Activated naive CD4-positive, alpha-beta T cell treated with anti-CD3 and anti-CD28 coated beads, Interleukin-2, amount 50 U/mL, for 72 hours (primary cell): ENCODE measurements at regions not wholly inside any gene's neighbourhood (a gene's known extent, or its start where the extent isn't known, plus 50 kb on each side); places are given as distances from the start of the nearest gene placed in this dataset.
"Not testable (repeated sequence)": the region's sequence is repeated elsewhere in the genome, so short reads cannot be mapped to it uniquely, and the experiment has no call there.

Experiments
- ATAC-seq, 2 donors: fragments of 150-1000 bp; cut with Tn5 transposase; 2 replicates each; pipeline ENCODE4 v1.10.0; 2021; ENCODE audit warnings: mild to moderate bottlenecking in 2 of 2, moderate library complexity in 2 of 2
- DNase-seq, 2 donors: peaks; one replicate each; pipeline ENCODE4 v3.0.0; 2021 to 2022; ENCODE audit warnings: low spot score in 2 of 2
- H3K27ac Mint-ChIP-seq, 2 donors: one replicate each; pipeline ENCODE4 v1.8.0; 2022; ENCODE audit warnings: mild to moderate bottlenecking in 2 of 2, mixed read lengths in 2 of 2
- H3K36me3 Mint-ChIP-seq, 2 donors: one replicate each; pipeline ENCODE4 v1.8.0; 2022; ENCODE audit warnings: mixed read lengths in 2 of 2
- H3K9me3 Mint-ChIP-seq, 2 donors: one replicate each; pipeline ENCODE4 v1.8.0; 2022; ENCODE audit warnings: mixed read lengths in 2 of 2

- no peak for DNase-seq
- H3K27ac Mint-ChIP-seq, result no peak overlapping the region
- no peaks in the 10 kb centered on the region for H3K36me3 Mint-ChIP-seq
- no peak for ATAC-seq
- H3K9me3 Mint-ChIP-seq, result peaks cover 12 to 13% of the 10 kb centered on the region in 2 donors
Observed at GRCh38 chr11:37500425-37500824, 902.4 kb upstream of the RAG2 start.

- no peaks in the 10 kb centered on the region for H3K36me3 Mint-ChIP-seq
- ATAC-seq (no peak), DNase-seq (no peak)
- H3K9me3 Mint-ChIP-seq, result peaks cover 6 to 9% of the 10 kb centered on the region in 2 donors
- no peak overlapping the region for H3K27ac Mint-ChIP-seq
Observed at GRCh38 chr11:37497326-37497725, 899.3 kb upstream of the RAG2 start.

GRCh38 chr11:37496201-37496600 is 898.2 kb upstream of the RAG2 start:
- H3K27ac Mint-ChIP-seq, result no peak overlapping the region
- peaks cover 6 to 9% of the 10 kb centered on the region in 2 donors for H3K9me3 Mint-ChIP-seq
- ATAC-seq (no peak), DNase-seq (no peak)
- no peaks in the 10 kb centered on the region for H3K36me3 Mint-ChIP-seq

- Mint-ChIP-seq H3K36me3 (peaks cover 0 to 5% of the 10 kb centered on the region in 2 donors), H3K9me3 (peaks cover 9 to 18% of the 10 kb centered on the region in 2 donors), H3K27ac (no peak overlapping the region)
- no peak for ATAC-seq
- no peak for DNase-seq
Observed at GRCh38 chr11:37484298-37484697, 886.3 kb upstream of the RAG2 start.

GRCh38 chr11:37483761-37484160 is 885.7 kb upstream of the RAG2 start:
- DNase-seq (no peak), ATAC-seq (no peak)
- H3K9me3 Mint-ChIP-seq, result peaks cover 6 to 18% of the 10 kb centered on the region in 2 donors
- peaks cover 0 to 5% of the 10 kb centered on the region in 2 donors for H3K36me3 Mint-ChIP-seq
- H3K27ac Mint-ChIP-seq, result no peak overlapping the region

- Mint-ChIP-seq H3K36me3 (no peaks in the 10 kb centered on the region), H3K9me3 (peaks cover 19 to 23% of the 10 kb centered on the region in 2 donors), H3K27ac (no peak overlapping the region)
- ATAC-seq, result no peak
- no peak for DNase-seq
Observed at GRCh38 chr11:37474889-37475288, 876.9 kb upstream of the RAG2 start.

GRCh38 chr11:37468344-37468743 is 870.3 kb upstream of the RAG2 start:
- Mint-ChIP-seq H3K27ac (no peak overlapping the region), H3K36me3 (peaks cover 0 to 5% of the 10 kb centered on the region in 2 donors), H3K9me3 (peaks cover 16 to 17% of the 10 kb centered on the region in 2 donors)
- no peak for DNase-seq
- ATAC-seq, result no peak

- Mint-ChIP-seq H3K27ac (no peak overlapping the region), H3K36me3 (peaks cover 0 to 5% of the 10 kb centered on the region in 2 donors), H3K9me3 (peaks cover 11 to 14% of the 10 kb centered on the region in 2 donors)
- no peak for DNase-seq
- no peak for ATAC-seq
Observed at GRCh38 chr11:37465221-37465620, 867.2 kb upstream of the RAG2 start.

GRCh38 chr11:37459456-37459855 is 861.4 kb upstream of the RAG2 start:
- no peak for ATAC-seq
- Mint-ChIP-seq H3K36me3 (no peaks in the 10 kb centered on the region), H3K9me3 (peaks cover 16 to 18% of the 10 kb centered on the region in 2 donors), H3K27ac (no peak overlapping the region)
- no peak for DNase-seq

GRCh38 chr11:37456746-37457145 is 858.7 kb upstream of the RAG2 start:
- H3K27ac Mint-ChIP-seq, result no peak overlapping the region
- ATAC-seq, result no peak
- DNase-seq, result no peak
- H3K36me3 Mint-ChIP-seq, result no peaks in the 10 kb centered on the region
- H3K9me3 Mint-ChIP-seq, result peaks cover 10 to 16% of the 10 kb centered on the region in 2 donors

- no peaks in the 10 kb centered on the region for H3K36me3 Mint-ChIP-seq
- H3K9me3 Mint-ChIP-seq, result peaks cover 8 to 15% of the 10 kb centered on the region in 2 donors
Observed at GRCh38 chr11:37451903-37452302, 853.9 kb upstream of the RAG2 start.

GRCh38 chr11:37450613-37451012 is 852.6 kb upstream of the RAG2 start:
- no peaks in the 10 kb centered on the region for H3K36me3 Mint-ChIP-seq
- no peak for DNase-seq
- ATAC-seq, result no peak
- peaks cover 6 to 13% of the 10 kb centered on the region in 2 donors for H3K9me3 Mint-ChIP-seq
- no peak overlapping the region for H3K27ac Mint-ChIP-seq

More at GRCh38 chr11:37451903-37452302, 853.9 kb upstream of the RAG2 start:
- DNase-seq (no peak), ATAC-seq (no peak)
- no peak overlapping the region for H3K27ac Mint-ChIP-seq

- DNase-seq (no peak), ATAC-seq (no peak)
- Mint-ChIP-seq H3K36me3 (no peaks in the 10 kb centered on the region), H3K27ac (no peak overlapping the region), H3K9me3 (peaks cover 4 to 7% of the 10 kb centered on the region in 2 donors)
Observed at GRCh38 chr11:37449146-37449545, 851.1 kb upstream of the RAG2 start.

GRCh38 chr11:37442576-37442975 is 844.5 kb upstream of the RAG2 start:
- DNase-seq, result no peak
- peaks cover 12 to 18% of the 10 kb centered on the region in 2 donors for H3K9me3 Mint-ChIP-seq
- no peak overlapping the region for H3K27ac Mint-ChIP-seq
- ATAC-seq, result no peak
- H3K36me3 Mint-ChIP-seq, result no peaks in the 10 kb centered on the region

GRCh38 chr11:37431633-37432230 is 833.7 kb upstream of the RAG2 start:
- Mint-ChIP-seq H3K9me3 (peaks cover 16 to 18% of the 10 kb centered on the region in 2 donors), H3K36me3 (peaks cover 0 to 10% of the 10 kb centered on the region in 2 donors)
- ATAC-seq, H3K27ac Mint-ChIP-seq, DNase-seq: not testable (repeated sequence)

- DNase-seq, H3K27ac Mint-ChIP-seq, ATAC-seq: not testable (repeated sequence)
- Mint-ChIP-seq H3K36me3 (peaks cover 0 to 10% of the 10 kb centered on the region in 2 donors), H3K9me3 (peaks cover 17 to 18% of the 10 kb centered on the region in 2 donors)
Observed at GRCh38 chr11:37430966-37431632, 833.1 kb upstream of the RAG2 start.

- H3K36me3 Mint-ChIP-seq, result peaks cover 0 to 8% of the 10 kb centered on the region in 2 donors
- DNase-seq, result no peak
- ATAC-seq, result no peak
- peaks cover 11 to 12% of the 10 kb centered on the region in 2 donors for H3K9me3 Mint-ChIP-seq
- no peak overlapping the region for H3K27ac Mint-ChIP-seq
Observed at GRCh38 chr11:37422511-37422910, 824.5 kb upstream of the RAG2 start.

GRCh38 chr11:37411289-37411688 is 813.3 kb upstream of the RAG2 start:
- Mint-ChIP-seq H3K9me3 (peaks cover 4 to 15% of the 10 kb centered on the region in 2 donors), H3K36me3 (no peaks in the 10 kb centered on the region), H3K27ac (no peak overlapping the region)
- DNase-seq (no peak), ATAC-seq (no peak)
